OCI-LY3 (cell line): ENCODE measurements at regions not wholly inside any gene's neighbourhood (a gene's known extent, or its start where the extent isn't known, plus 50 kb on each side); places are given as distances from the start of the nearest gene placed in this dataset.

ENCODE experiments used
- H2AFZ ChIP-seq: fragments of 200-600, 300-600 bp; shearing (Covaris generic); 2 replicates; pipeline ENCODE4 v1.6.0; 2014; ENCODE audit warnings: antibody characterized with exemption, low read depth, low read length
- H3K27ac ChIP-seq: fragments of 200-600, 300-600 bp; sonication (generic); 2 replicates; pipeline ENCODE4 v1.5.1; 2014; ENCODE audit warnings: mild to moderate bottlenecking, low read length, moderate library complexity, mixed read lengths
- H3K27me3 ChIP-seq: fragments of 200-600, 300-600 bp; sonication (generic); 2 replicates; pipeline ENCODE4 v1.6.1; 2014; ENCODE audit warnings: low read depth, low read length, mixed read lengths
- H3K36me3 ChIP-seq: fragments of 200-600, 300-600 bp; sonication (generic); replicated peaks from 2 replicates; pipeline ENCODE3; 2014; ENCODE audit warnings: low read depth, low read length, mixed read lengths
- H3K4me1 ChIP-seq: fragments of 300-600, 200-600 bp; sonication (generic); 2 replicates; pipeline ENCODE4 v1.6.1; 2014; ENCODE audit warnings: low read length, mixed read lengths
- H3K4me2 ChIP-seq: fragments of 200-600, 300-600 bp; sonication (generic); 2 replicates; pipeline ENCODE4 v1.6.1; 2014; ENCODE audit warnings: low read length, mixed read lengths
- H3K4me3 ChIP-seq: fragments of 300-600, 200-600 bp; sonication (generic); 2 replicates; pipeline ENCODE4 v1.5.1; 2014; ENCODE audit warnings: antibody characterized with exemption, mild to moderate bottlenecking, low read length, moderate library complexity
- H3K79me2 ChIP-seq: fragments of 300-600, 200-600 bp; shearing (Covaris generic); 2 replicates; pipeline ENCODE4 v1.6.1; 2014; ENCODE audit warnings: mild to moderate bottlenecking, low read length, mixed read lengths
- H3K9ac ChIP-seq: fragments of 300-600, 200-600 bp; shearing (Covaris generic); 2 replicates; pipeline ENCODE4 v1.6.0; 2014; ENCODE audit warnings: mild to moderate bottlenecking, low read length, moderate library complexity
- H3K9me3 ChIP-seq: fragments of 200-600, 300-600 bp; shearing (Covaris generic); 2 replicates; pipeline ENCODE4 v1.6.1; 2014; ENCODE audit warnings: low read length, mixed read lengths; ENCODE audit not compliant: insufficient read depth
- H4K20me1 ChIP-seq: fragments of 200-600, 300-600 bp; sonication (generic); 2 replicates; pipeline ENCODE4 v1.6.1; 2016; ENCODE audit warnings: low read length, mixed read lengths; ENCODE audit not compliant: insufficient read depth
- CTCF ChIP-seq: fragments of 200-600, 300-600 bp; sonication (generic); IDR thresholded peaks from 2 replicates; pipeline ENCODE4 v1.5.1; 2014; ENCODE audit warnings: antibody characterized with exemption, low read length, low read depth
- EZH2phosphoT487 ChIP-seq: fragments of 200-600 bp; shearing (Covaris generic); IDR thresholded peaks from 2 replicates; pipeline ENCODE4 v1.6.1; 2018; ENCODE audit warnings: antibody characterized with exemption, mixed run types, low read depth

- Histone ChIP-seq H3K27ac (no peak overlapping the region), H2AFZ (no peak overlapping the region), H3K9ac (no peak overlapping the region), H3K4me1 (no peaks in the 10 kb centered on the region), H3K9me3 (no peaks in the 10 kb centered on the region), H3K4me2 (no peak overlapping the region), H4K20me1 (no peaks in the 10 kb centered on the region), H3K79me2 (no peaks in the 10 kb centered on the region), H3K36me3 (no peaks in the 10 kb centered on the region), H3K27me3 (no peaks in the 10 kb centered on the region), H3K4me3 (no peak overlapping the region)
- TF ChIP-seq EZH2phosphoT487 (no peak), CTCF (no peak)
Observed at GRCh38 chr2:121147766-121148165, 137.2 kb downstream of the TFCP2L1 start.

- H3K27ac ChIP-seq, result no peak overlapping the region
Observed at GRCh38 chr2:121148481-121148880, 136.5 kb downstream of the TFCP2L1 start.

GRCh38 chr2:121149384-121149783, 135.6 kb downstream of the TFCP2L1 start:
- Histone ChIP-seq H4K20me1 (no peaks in the 10 kb centered on the region), H3K9ac (no peak overlapping the region), H3K27me3 (no peaks in the 10 kb centered on the region), H3K4me1 (no peaks in the 10 kb centered on the region), H3K36me3 (no peaks in the 10 kb centered on the region), H3K79me2 (no peaks in the 10 kb centered on the region), H3K27ac (no peak overlapping the region), H3K4me2 (no peak overlapping the region), H3K4me3 (no peak overlapping the region), H2AFZ (no peak overlapping the region), H3K9me3 (no peaks in the 10 kb centered on the region)
- TF ChIP-seq CTCF, result no peak
- TF ChIP-seq EZH2phosphoT487, result no peak

More at GRCh38 chr2:121148481-121148880, 136.5 kb downstream of the TFCP2L1 start:
- no peaks in the 10 kb centered on the region for H3K27me3 ChIP-seq
- H4K20me1 ChIP-seq, result no peaks in the 10 kb centered on the region
- TF ChIP-seq CTCF, result no peak
- no peak for TF ChIP-seq EZH2phosphoT487
- no peak overlapping the region for H3K4me3 ChIP-seq
- no peaks in the 10 kb centered on the region for H3K4me1 ChIP-seq
- no peaks in the 10 kb centered on the region for H3K79me2 ChIP-seq
- no peaks in the 10 kb centered on the region for H3K36me3 ChIP-seq
- no peak overlapping the region for H3K4me2 ChIP-seq
- H3K9me3 ChIP-seq, result no peaks in the 10 kb centered on the region
- no peak overlapping the region for H3K9ac ChIP-seq
- H2AFZ ChIP-seq, result no peak overlapping the region

GRCh38 chr2:121150126-121150525, 134.9 kb downstream of the TFCP2L1 start:
- Histone ChIP-seq H3K79me2 (no peaks in the 10 kb centered on the region), H4K20me1 (no peaks in the 10 kb centered on the region), H3K4me2 (no peak overlapping the region), H3K27ac (no peak overlapping the region), H3K9me3 (no peaks in the 10 kb centered on the region), H3K4me3 (no peak overlapping the region), H3K27me3 (no peaks in the 10 kb centered on the region), H3K36me3 (no peaks in the 10 kb centered on the region), H2AFZ (no peak overlapping the region), H3K9ac (no peak overlapping the region), H3K4me1 (no peaks in the 10 kb centered on the region)
- TF ChIP-seq CTCF (no peak), EZH2phosphoT487 (no peak)
